Suprapubic skin (tissue), 4 donors: ENCODE measurements at regions not wholly inside any gene's neighbourhood (a gene's known extent, or its start where the extent isn't known, plus 50 kb on each side); places are given as distances from the start of the nearest gene placed in this dataset.

Experiments used
- CTCF ChIP-seq, 2 donors: fragments of 200-600 bp in 1 of 2; fragments of 450-650 bp in 1 of 2; sonication (generic) in 1 of 2; IDR thresholded peaks; one replicate each; pipeline ENCODE4 v1.5.1; 2016 to 2019; ENCODE audit warnings: antibody characterized with exemption in 2 of 2, mild to moderate bottlenecking in 1 of 2, moderate library complexity in 1 of 2
- EP300 ChIP-seq: sonication (generic); formaldehyde crosslinking; IDR thresholded peaks from one replicate; pipeline ENCODE4 v1.6.1; 2017; ENCODE audit warnings: antibody characterized with exemption
- POLR2AphosphoS5 ChIP-seq, 3 donors: sonication (generic); formaldehyde crosslinking; IDR thresholded peaks; one replicate each; pipeline ENCODE4 v1.6.1; 2017; ENCODE audit warnings: antibody characterized with exemption in 3 of 3

GRCh38 chr6:84445068-84445467, 217.6 kb upstream of the CEP162 start:
- TF ChIP-seq CTCF (IDR thresholded peaks at IDR 0.05) (no peak), POLR2AphosphoS5 (IDR thresholded peaks at IDR 0.05) (no peak), EP300 (no peak)
